Panc1 (cell line): ENCODE measurements at regions not wholly inside any gene's neighbourhood (a gene's known extent, or its start where the extent isn't known, plus 50 kb on each side); places are given as distances from the start of the nearest gene placed in this dataset.

Experiments used
- ATAC-seq: fragments of 200-7000 bp; cut with Tn5 transposase; 2 replicates; pipeline ENCODE4 v1.9.1; 2020; ENCODE audit warnings: mild to moderate bottlenecking, moderate library complexity
- BruUV-seq: library from RNA; stranded (reverse); fragments of 400-500 nt; replicated peaks from 2 replicates; lab custom pipeline; 2021; lab: Mats Ljungman, UMichigan
- CTCF ChIA-PET: fragments of 300-600 bp; sonication (Branson Sonifier 250); formaldehyde crosslinking; loops from one replicate; lab custom pipeline; 2022; ENCODE audit warnings: antibody characterized with exemption; lab: Charles Lee
- POLR2A ChIA-PET: fragments of 300-600 bp; sonication (Branson Sonifier 250); formaldehyde crosslinking; loops from one replicate; lab custom pipeline; 2022; ENCODE audit warnings: antibody characterized with exemption; lab: Charles Lee
- DNase-seq: peaks from one replicate; pipeline ENCODE4 v3.0.0-alpha.2; 2010; ENCODE audit warnings: low read depth, low spot score
- H3K27ac ChIP-seq: 2 replicates; pipeline ENCODE4 v1.5.1; 2011; ENCODE audit warnings: mild to moderate bottlenecking, low read length, inconsistent platforms
- H3K27me3 ChIP-seq: fragments of 200-500 bp; sonication (Bioruptor generic); 2 replicates; pipeline ENCODE4 v1.6.0; 2014; ENCODE audit warnings: low read length, inconsistent platforms; ENCODE audit not compliant: control insufficient read depth, insufficient read depth
- H3K36me3 ChIP-seq: fragments of 200-500 bp; sonication (Bioruptor generic); 2 replicates; pipeline ENCODE4 v1.5.1; 2014; ENCODE audit warnings: inconsistent platforms, mild to moderate bottlenecking, low read length, moderate library complexity; ENCODE audit not compliant: control insufficient read depth, insufficient read depth
- H3K4me1 ChIP-seq: 2 replicates; pipeline ENCODE4 v1.5.1; 2011; ENCODE audit warnings: inconsistent platforms, mild to moderate bottlenecking, low read length, moderate library complexity; ENCODE audit not compliant: control insufficient read depth, insufficient read depth
- H3K4me3 ChIP-seq, 2 experiments: 2 replicates each; pipeline ENCODE4 v1.5.1; 2011 to 2012; ENCODE audit warnings: low read depth in 2 of 2, low read length in 2 of 2, mild to moderate bottlenecking in 2 of 2, inconsistent platforms in 1 of 2, moderate library complexity in 1 of 2
- H3K9me3 ChIP-seq: fragments of 200-500 bp; sonication (Bioruptor generic); 2 replicates; pipeline ENCODE4 v1.5.1; 2014; ENCODE audit warnings: low read depth, mild to moderate bottlenecking, inconsistent platforms, low read length, moderate library complexity; ENCODE audit not compliant: control insufficient read depth, insufficient read depth
- CTCF ChIP-seq: fragments of 450-650 bp; IDR thresholded peaks from 2 replicates; pipeline ENCODE4 v1.5.1; 2017; ENCODE audit warnings: mild to moderate bottlenecking
- POLR2AphosphoS5 ChIP-seq: IDR thresholded peaks from 2 replicates; pipeline ENCODE4 v1.6.1; 2012; ENCODE audit warnings: mild to moderate bottlenecking, low read depth, low read length, moderate library complexity
- REST ChIP-seq, 2 experiments: IDR thresholded peaks; 2 replicates each; pipeline ENCODE4 v1.6.1; 2011 to 2012; ENCODE audit warnings: low read depth in 2 of 2, control low read depth in 1 of 2, low read length in 1 of 2, mild to moderate bottlenecking in 1 of 2, moderate library complexity in 1 of 2; ENCODE audit not compliant: insufficient read depth in 1 of 2
- SIN3A ChIP-seq: IDR thresholded peaks from 2 replicates; pipeline ENCODE4 v1.6.1; 2012; ENCODE audit warnings: low read depth, mild to moderate bottlenecking, low read length, moderate library complexity, borderline replicate concordance; ENCODE audit not compliant: insufficient read depth
- TCF7L2 ChIP-seq: IDR thresholded peaks from 2 replicates; pipeline ENCODE4 v1.6.1; 2011; ENCODE audit warnings: mild to moderate bottlenecking, low read depth, low read length, inconsistent platforms
- in situ Hi-C: cut with HindIII; loops from 2 replicates; pipeline ENCODE4 v1.10.0; 2016; ENCODE audit warnings: low sequenced_read_pairs, low pct_unique_long_range_greater_than_20kb
- intact Hi-C: fragments of 100-400 bp; cut with micrococcal nuclease; formaldehyde crosslinking; loops from one replicate; pipeline ENCODE4 v1.10.0; 2022; ENCODE audit not compliant: unreplicated experiment

- Histone ChIP-seq H3K27ac (no peak overlapping the region), H3K9me3 (no peaks in the 10 kb centered on the region), H3K4me1 (no peaks in the 10 kb centered on the region), H3K27me3 (no peaks in the 10 kb centered on the region), H3K4me3 (no peak overlapping the region), H3K36me3 (no peaks in the 10 kb centered on the region)
- ChIA-PET POLR2A (no interaction called here), CTCF (no interaction called here)
- TF ChIP-seq POLR2AphosphoS5 (no peak), TCF7L2 (no peak), SIN3A (no peak), REST (IDR thresholded peaks at IDR 0.05; ENCODE audit: insufficient read depth in 1 of 2, low read depth in 2 of 2, low read length in 1 of 2) (no peak), CTCF (no peak)
- no TSS peak for BruUV-seq
- DNase-seq (no peak), ATAC-seq (no peak)
- in situ Hi-C loops, result no loop called here
- intact Hi-C loops, result no loop called here
Measured at GRCh38 chr5:54820346-54821134, 164.9 kb downstream of the ESM1 start.

GRCh38 chr5:54807421-54807820, 178.0 kb downstream of the ESM1 start:
- POLR2A ChIA-PET, result no interaction called here
- TF ChIP-seq TCF7L2 (no peak), REST (IDR thresholded peaks at IDR 0.05; ENCODE audit: insufficient read depth in 1 of 2, low read depth in 2 of 2, low read length in 1 of 2) (no peak), POLR2AphosphoS5 (no peak), CTCF (no peak)
- no peak for DNase-seq
- no peaks in the 10 kb centered on the region for H3K9me3 ChIP-seq
- BruUV-seq, result no TSS peak
- no peak overlapping the region for H3K27ac ChIP-seq
- no peaks in the 10 kb centered on the region for H3K4me1 ChIP-seq
- no peak overlapping the region for H3K4me3 ChIP-seq
- ATAC-seq, result no peak
- CTCF ChIA-PET, result no interaction called here
- H3K36me3 ChIP-seq, result no peaks in the 10 kb centered on the region
- intact Hi-C loops (no loop called here), in situ Hi-C loops (no loop called here)
- H3K27me3 ChIP-seq, result no peaks in the 10 kb centered on the region
